IMR-90 (cell line): ENCODE measurements at regions not wholly inside any gene's neighbourhood (a gene's known extent, or its start where the extent isn't known, plus 50 kb on each side); places are given as distances from the start of the nearest gene placed in this dataset.

Source experiments
- ATAC-seq: fragments of 200-7000 bp; cut with Tn5 transposase; 2 replicates; pipeline ENCODE4 v1.9.1; 2020; ENCODE audit warnings: low read depth, mild to moderate bottlenecking, moderate library complexity
- BruUV-seq: library from RNA; stranded (reverse); fragments of 400-500 nt; replicated peaks from 2 replicates; lab custom pipeline; 2021; lab: Mats Ljungman, UMichigan
- CTCF ChIA-PET: fragments of 300-600 bp; formaldehyde crosslinking; extraction: SDS; loops from one replicate; lab custom pipeline; 2021; ENCODE audit warnings: antibody characterized with exemption; lab: Yijun Ruan, JAX
- POLR2A ChIA-PET: fragments of 300-600 bp; sonication (Branson Sonifier 250); formaldehyde crosslinking; loops from one replicate; lab custom pipeline; 2022; ENCODE audit warnings: antibody characterized with exemption; ENCODE audit not compliant: unreplicated experiment; lab: Charles Lee
- DNase-seq: peaks from one replicate; pipeline ENCODE4 v3.0.0; 2013
- H2AFZ ChIP-seq: replicated peaks from 2 replicates; pipeline ENCODE3; 2013; ENCODE audit warnings: low read length, mild to moderate bottlenecking; ENCODE audit not compliant: poor library complexity
- H2AK5ac ChIP-seq: 2 replicates; pipeline ENCODE4 v1.6.1; 2013; ENCODE audit warnings: low read depth, low read length, inconsistent platforms
- H2AK9ac ChIP-seq: replicated peaks from 2 replicates; pipeline ENCODE3; 2013; ENCODE audit warnings: mild to moderate bottlenecking, low read depth, low read length, moderate library complexity; ENCODE audit not compliant: poor library complexity
- H2BK120ac ChIP-seq: 2 replicates; pipeline ENCODE4 v1.6.1; 2013; ENCODE audit warnings: low read depth, low read length, inconsistent platforms
- H2BK15ac ChIP-seq: 3 replicates; pipeline ENCODE4 v1.6.1; 2013; ENCODE audit warnings: low read depth, low read length, inconsistent platforms
- H2BK20ac ChIP-seq: 2 replicates; pipeline ENCODE4 v1.6.1; 2013; ENCODE audit warnings: low read depth, mild to moderate bottlenecking, inconsistent platforms, low read length, moderate library complexity
- H2BK5ac ChIP-seq: 2 replicates; pipeline ENCODE4 v1.6.1; 2013; ENCODE audit warnings: mild to moderate bottlenecking, low read depth, low read length, inconsistent platforms; ENCODE audit not compliant: poor library complexity, severe bottlenecking
- H3K14ac ChIP-seq: replicated peaks from 2 replicates; pipeline ENCODE4 v1.6.1; 2013; ENCODE audit warnings: low read depth, low read length, inconsistent platforms
- H3K18ac ChIP-seq: 2 replicates; pipeline ENCODE4 v1.6.1; 2013; ENCODE audit warnings: low read depth, low read length, control low read depth
- H3K23ac ChIP-seq: 2 replicates; pipeline ENCODE4 v1.6.1; 2013; ENCODE audit warnings: low read depth, low read length, inconsistent platforms
- H3K27ac ChIP-seq: 2 replicates; pipeline ENCODE4 v1.5.1; 2013; ENCODE audit warnings: mild to moderate bottlenecking, control low read depth, low read length; ENCODE audit not compliant: insufficient read depth
- H3K27me3 ChIP-seq: 2 replicates; pipeline ENCODE4 v1.6.1; 2013; ENCODE audit warnings: low read length; ENCODE audit not compliant: control insufficient read depth, insufficient read depth
- H3K36me3 ChIP-seq: 2 replicates; pipeline ENCODE4 v1.6.1; 2013; ENCODE audit warnings: low read length, mixed read lengths; ENCODE audit not compliant: control insufficient read depth, insufficient read depth
- H3K4ac ChIP-seq: 2 replicates; pipeline ENCODE4 v1.6.1; 2013; ENCODE audit warnings: low read depth, low read length, inconsistent platforms
- H3K4me1 ChIP-seq: 2 replicates; pipeline ENCODE4 v1.6.1; 2013; ENCODE audit warnings: low read length, mixed read lengths; ENCODE audit not compliant: control insufficient read depth, insufficient read depth
- H3K4me2 ChIP-seq: 2 replicates; pipeline ENCODE4 v1.6.1; 2013; ENCODE audit warnings: low read depth, mild to moderate bottlenecking, control low read depth, low read length, moderate library complexity
- H3K4me3 ChIP-seq: 2 replicates; pipeline ENCODE4 v1.5.1; 2013; ENCODE audit warnings: low read depth, mild to moderate bottlenecking, control low read depth, low read length, moderate library complexity; ENCODE audit not compliant: insufficient read depth
- H3K56ac ChIP-seq: 2 replicates; pipeline ENCODE4 v1.6.1; 2013; ENCODE audit warnings: low read length, inconsistent platforms; ENCODE audit not compliant: insufficient read depth; ENCODE audit errors: extremely low read depth
- H3K79me1 ChIP-seq, 2 experiments: 2 replicates each; pipeline ENCODE4 v1.6.1; 2013; ENCODE audit warnings: low read length in 2 of 2, inconsistent platforms in 1 of 2, low read depth in 1 of 2
- H3K9ac ChIP-seq: 2 replicates; pipeline ENCODE4 v1.6.1; 2013; ENCODE audit warnings: low read depth, low read length, control low read depth
- H3K9me1 ChIP-seq: 2 replicates; pipeline ENCODE4 v1.6.1; 2013; ENCODE audit warnings: low read length, inconsistent platforms; ENCODE audit not compliant: insufficient read depth
- H3K9me3 ChIP-seq: 2 replicates; pipeline ENCODE4 v1.6.1; 2013; ENCODE audit warnings: low read length; ENCODE audit not compliant: control insufficient read depth, insufficient read depth
- H4K20me1 ChIP-seq: 2 replicates; pipeline ENCODE4 v1.6.1; 2013; ENCODE audit warnings: low read length, inconsistent platforms; ENCODE audit not compliant: insufficient read depth
- H4K5ac ChIP-seq: 2 replicates; pipeline ENCODE4 v1.6.1; 2013; ENCODE audit warnings: mild to moderate bottlenecking, low read depth, low read length, control low read depth
- H4K8ac ChIP-seq, 2 experiments: 2 replicates each; pipeline ENCODE4 v1.6.1; 2013; ENCODE audit warnings: low read depth in 2 of 2, low read length in 2 of 2, control low read depth in 1 of 2, inconsistent platforms in 1 of 2
- H4K91ac ChIP-seq: 2 replicates; pipeline ENCODE4 v1.6.1; 2013; ENCODE audit warnings: low read depth, low read length, inconsistent platforms; ENCODE audit not compliant: insufficient read depth
- BHLHE40 ChIP-seq: fragments of 150-350 bp; IDR thresholded peaks from 2 replicates; pipeline ENCODE4 v1.6.1; 2016; ENCODE audit warnings: mild to moderate bottlenecking, low read depth, low read length
- CEBPB ChIP-seq: IDR thresholded peaks from 2 replicates; pipeline ENCODE4 v1.6.1; 2012; ENCODE audit warnings: low read depth, low read length, improper control_type of control experiment
- CHD1 ChIP-seq: IDR thresholded peaks from 2 replicates; pipeline ENCODE4 v1.6.1; 2012; ENCODE audit warnings: low read depth, low read length, improper control_type of control experiment
- FOS ChIP-seq: fragments of 150-350 bp; IDR thresholded peaks from 2 replicates; pipeline ENCODE4 v1.6.1; 2016; ENCODE audit warnings: low read depth, low read length
- MAFK ChIP-seq: IDR thresholded peaks from 2 replicates; pipeline ENCODE4 v1.6.1; 2012; ENCODE audit warnings: low read depth, low read length, improper control_type of control experiment
- MAZ ChIP-seq: IDR thresholded peaks from 2 replicates; pipeline ENCODE4 v1.6.1; 2012; ENCODE audit warnings: low read depth, mild to moderate bottlenecking, low read length, improper control_type of control experiment, moderate library complexity, borderline replicate concordance
- MXI1 ChIP-seq: IDR thresholded peaks from 2 replicates; pipeline ENCODE4 v1.6.1; 2012; ENCODE audit warnings: low read depth, mild to moderate bottlenecking, low read length, moderate library complexity, borderline replicate concordance
- POLR2A ChIP-seq: IDR thresholded peaks from 2 replicates; pipeline ENCODE4 v1.6.1; 2012; ENCODE audit warnings: mild to moderate bottlenecking, low read depth, low read length
- RAD21 ChIP-seq: IDR thresholded peaks from 2 replicates; pipeline ENCODE4 v1.6.1; 2012; ENCODE audit warnings: low read length, improper control_type of control experiment
- WGBS, 2 experiments: methylation state at CpG; one replicate each; pipeline versions ENCODE4 v1.1.5 to v1.1.7; 2013; ENCODE audit warnings: missing lambda C conversion rate in 2 of 2; ENCODE audit not compliant: insufficient read length in 1 of 2; ENCODE audit errors: extremely low coverage in 2 of 2; 5-methylcytosine and 5-hydroxymethylcytosine counted together
- dilution Hi-C: fragments of 300-500 bp; cut with HindIII; formaldehyde crosslinking; loops from one replicate; pipeline ENCODE4 v1.14.3; 2018; ENCODE audit warnings: low sequenced_read_pairs; ENCODE audit not compliant: unreplicated experiment
- in situ Hi-C: fragments of 300-500 bp; cut with MboI; formaldehyde crosslinking; loops from 3 replicates; pipeline ENCODE4 v1.14.3; 2019; ENCODE audit warnings: low sequenced_read_pairs, inconsistent platforms, mixed read lengths
- intact Hi-C: fragments of 100-400 bp; cut with micrococcal nuclease; formaldehyde crosslinking; loops from 2 replicates; pipeline ENCODE4 v1.10.0; 2022
- TF ChIP-seq, protein P1 (sequence below): conservative IDR thresholded peaks from 2 replicates; pipeline ENCODE4 v1.5.1; 2012; ENCODE audit warnings: mild to moderate bottlenecking, low read depth, low read length, improper control_type of control experiment

DNA sequence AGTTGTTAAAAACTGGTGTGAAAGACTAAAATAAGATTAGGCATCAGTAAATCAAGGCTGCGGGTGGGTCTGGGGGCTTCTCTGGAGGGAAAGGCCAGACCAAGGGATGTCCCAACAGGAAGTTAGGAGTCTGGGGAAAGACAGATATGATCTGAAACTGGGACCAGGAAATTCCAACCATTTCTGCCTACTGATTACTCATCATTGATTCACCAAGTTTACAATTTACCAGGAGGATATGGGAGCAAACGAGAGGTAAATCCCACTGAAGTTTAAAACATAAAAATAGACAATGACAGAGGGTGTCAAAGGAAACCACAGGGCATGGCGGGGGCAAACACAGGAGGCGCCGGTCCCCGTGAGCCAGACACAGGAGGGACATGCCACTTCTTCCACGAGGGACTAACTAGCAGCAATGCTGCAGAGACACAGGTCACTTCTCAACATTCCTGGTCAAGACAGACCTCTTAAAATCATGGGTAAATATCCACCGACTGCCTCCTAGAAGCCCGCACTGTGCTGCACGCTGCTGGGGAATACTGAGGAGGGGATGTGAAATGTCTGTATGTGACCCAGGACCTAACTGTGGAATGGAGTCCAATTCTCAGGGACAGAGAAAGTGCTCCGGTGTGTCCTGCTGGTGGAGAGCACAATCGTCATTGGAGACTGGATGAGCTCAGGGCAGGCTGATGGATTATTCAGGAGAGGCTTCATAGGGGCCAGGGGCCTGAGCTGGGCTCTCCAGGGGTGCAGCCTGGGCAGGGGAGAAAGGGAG lies 153.4 kb upstream of the KLF14 start:
- Histone ChIP-seq H3K9me3 (no peaks in the 10 kb centered on the region), H3K23ac (peak overlapping the region; percentile 91), H4K5ac (peak overlapping the region; percentile 46), H2BK120ac (peak overlapping the region; percentile 90), H3K79me1 (peaks cover 0 to 51% of the 10 kb centered on the region in 2 experiments; a peak in 3 of 4 replicates), H3K4me2 (peak overlapping the region; percentile 28), H3K36me3 (peaks cover 66% of the 10 kb centered on the region), H3K27me3 (no peaks in the 10 kb centered on the region), H4K20me1 (peaks cover 93% of the 10 kb centered on the region), H3K27ac (peak overlapping the region; percentile 84), H4K8ac (peak overlapping the region; percentile 78 to 90), H2BK15ac (peak overlapping the region; percentile 38; the same call in 1 of the 3 replicates), H3K18ac (peak overlapping the region; percentile 63), H2AK5ac (peak overlapping the region; percentile 95), H2AFZ (peak overlapping the region; percentile 18), H2AK9ac (peak overlapping the region; percentile 84), H3K14ac (peak overlapping the region; percentile 84), H3K56ac (peak overlapping the region; percentile 72), H3K9me1 (peaks cover 28% of the 10 kb centered on the region), H3K4me1 (peaks cover 44% of the 10 kb centered on the region), H3K9ac (peak overlapping the region; percentile 8), H3K4me3 (no peak overlapping the region), H4K91ac (peak overlapping the region; percentile 91), H3K4ac (peak overlapping the region; percentile 94), H2BK20ac (peak overlapping the region; percentile 90), H2BK5ac (peak overlapping the region; percentile 93)
- in situ Hi-C loops (no loop called here), intact Hi-C loops (no loop called here), dilution Hi-C loops (no loop called here)
- CTCF ChIA-PET: interaction anchor here (0.6 to 1.8 kb wide), 3 partner anchors 9 to 26 kb away, joined by 3 to 11 read pairs (median 4); no protein-coding TSS in a partner anchor
- POLR2A ChIA-PET: no interaction called here
- peak; percentile 31 for ATAC-seq
- peak; percentile 3; the same call in 1 of the 2 replicates for TF ChIP-seq MAZ
- peak; percentile 51; the same call in 1 of the 2 replicates for TF ChIP-seq POLR2A
- peak; percentile 94 for TF ChIP-seq FOS
- no peak for TF ChIP-seq RAD21
- TF ChIP-seq, protein P1, sequence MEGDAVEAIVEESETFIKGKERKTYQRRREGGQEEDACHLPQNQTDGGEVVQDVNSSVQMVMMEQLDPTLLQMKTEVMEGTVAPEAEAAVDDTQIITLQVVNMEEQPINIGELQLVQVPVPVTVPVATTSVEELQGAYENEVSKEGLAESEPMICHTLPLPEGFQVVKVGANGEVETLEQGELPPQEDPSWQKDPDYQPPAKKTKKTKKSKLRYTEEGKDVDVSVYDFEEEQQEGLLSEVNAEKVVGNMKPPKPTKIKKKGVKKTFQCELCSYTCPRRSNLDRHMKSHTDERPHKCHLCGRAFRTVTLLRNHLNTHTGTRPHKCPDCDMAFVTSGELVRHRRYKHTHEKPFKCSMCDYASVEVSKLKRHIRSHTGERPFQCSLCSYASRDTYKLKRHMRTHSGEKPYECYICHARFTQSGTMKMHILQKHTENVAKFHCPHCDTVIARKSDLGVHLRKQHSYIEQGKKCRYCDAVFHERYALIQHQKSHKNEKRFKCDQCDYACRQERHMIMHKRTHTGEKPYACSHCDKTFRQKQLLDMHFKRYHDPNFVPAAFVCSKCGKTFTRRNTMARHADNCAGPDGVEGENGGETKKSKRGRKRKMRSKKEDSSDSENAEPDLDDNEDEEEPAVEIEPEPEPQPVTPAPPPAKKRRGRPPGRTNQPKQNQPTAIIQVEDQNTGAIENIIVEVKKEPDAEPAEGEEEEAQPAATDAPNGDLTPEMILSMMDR: no peak
- peak; percentile 62; the same call in 1 of the 2 replicates for TF ChIP-seq BHLHE40
- 0 out of 2 replicates have a peak, but pooled peaks have one; percentile 89 for TF ChIP-seq CHD1
- TF ChIP-seq MXI1: peak; percentile 58; the same call in 1 of the 2 replicates
- no peak for TF ChIP-seq MAFK
- TF ChIP-seq CEBPB: peak; percentile 76
- WGBS, 2 experiments: 37% methylated on average over 3 of the region's 12 CpGs; no CpG with 5 or more reads in 1 of the 2 experiments
- peak; percentile 89 for DNase-seq
- no TSS peak for BruUV-seq
